ENCODE measurements at regions not wholly inside any gene's neighbourhood (a gene's known extent, or its start where the extent isn't known, plus 50 kb on each side); places are given as distances from the start of the nearest gene placed in this dataset.
"Not testable (repeated sequence)": the region's sequence is repeated elsewhere in the genome, so short reads cannot be mapped to it uniquely, and the experiment has no call there.

DNA sequence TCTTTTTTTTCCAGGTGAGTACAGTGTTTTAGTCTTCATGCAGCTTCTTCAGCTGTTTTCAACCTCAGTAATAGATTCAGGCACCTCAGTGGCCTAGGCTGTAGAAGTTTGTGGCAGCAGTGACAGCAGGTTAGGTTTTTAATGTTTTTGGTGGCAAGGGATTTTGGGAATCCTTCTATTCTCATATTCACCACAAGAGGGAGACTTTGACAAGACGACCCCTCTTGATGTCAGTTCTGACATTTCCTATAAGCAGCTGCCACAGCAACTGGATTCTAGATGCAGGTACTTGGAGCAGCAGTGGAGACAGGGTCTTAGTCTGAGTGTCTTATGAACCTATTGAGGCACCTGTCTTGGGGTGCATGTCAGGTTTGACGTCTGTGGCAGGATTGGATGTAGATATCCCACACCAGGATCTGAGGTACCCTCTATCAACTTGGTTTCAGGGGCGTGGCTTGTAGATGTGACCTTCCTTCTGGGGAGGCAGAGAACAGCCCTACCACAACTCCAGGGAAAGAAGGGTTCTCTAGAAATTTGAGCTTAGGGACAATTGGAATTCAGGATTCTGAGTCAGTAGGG, 1104.2 kb upstream of the TMPRSS15 start:
- FAIRE-seq (no peak), DNase-seq (ENCODE audit: low spot score) (no peak)

DNA sequence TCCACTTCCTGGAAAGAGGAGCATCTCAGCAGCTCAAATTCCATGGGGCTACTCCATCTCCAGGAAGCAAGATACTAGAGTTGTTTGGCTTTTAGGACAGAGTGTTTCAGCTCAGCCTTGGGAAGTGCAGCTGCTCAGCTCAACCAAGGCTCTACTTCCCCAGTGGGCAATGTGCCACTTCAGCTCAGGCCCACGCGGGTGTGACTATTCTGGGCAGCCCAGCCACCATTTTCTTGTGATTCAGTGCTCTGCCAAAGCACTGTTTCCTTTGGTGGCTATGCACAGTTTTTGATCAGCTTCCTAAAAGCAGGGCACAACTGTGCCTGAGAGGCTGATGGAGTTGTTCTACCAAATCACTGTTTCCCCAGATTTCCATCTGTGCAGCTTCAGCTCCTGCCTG, 1104.9 kb upstream of the TMPRSS15 start:
- FAIRE-seq (no peak), DNase-seq (ENCODE audit: low spot score) (no peak)

DNA sequence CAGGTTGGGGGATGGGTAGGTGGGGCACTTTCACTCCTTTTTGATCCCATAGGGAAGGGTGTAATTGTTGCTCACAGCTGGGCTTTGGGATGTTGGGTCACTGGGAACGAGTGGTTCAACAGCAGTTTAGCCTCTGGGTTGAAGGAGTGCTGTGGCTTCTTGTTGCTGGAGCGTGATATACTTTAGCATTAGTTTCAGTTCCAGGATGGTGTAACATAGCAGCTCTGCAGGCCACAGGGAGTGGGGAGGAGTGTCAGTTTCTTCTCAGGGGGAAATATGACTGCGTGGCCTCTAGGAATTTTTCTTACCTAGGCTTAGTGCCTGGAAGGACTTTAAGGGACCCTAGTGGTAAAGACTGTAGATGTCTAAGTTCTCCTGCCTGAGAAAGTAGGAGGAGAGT, 1105.3 kb upstream of the TMPRSS15 start:
- no peak for FAIRE-seq

DNA sequence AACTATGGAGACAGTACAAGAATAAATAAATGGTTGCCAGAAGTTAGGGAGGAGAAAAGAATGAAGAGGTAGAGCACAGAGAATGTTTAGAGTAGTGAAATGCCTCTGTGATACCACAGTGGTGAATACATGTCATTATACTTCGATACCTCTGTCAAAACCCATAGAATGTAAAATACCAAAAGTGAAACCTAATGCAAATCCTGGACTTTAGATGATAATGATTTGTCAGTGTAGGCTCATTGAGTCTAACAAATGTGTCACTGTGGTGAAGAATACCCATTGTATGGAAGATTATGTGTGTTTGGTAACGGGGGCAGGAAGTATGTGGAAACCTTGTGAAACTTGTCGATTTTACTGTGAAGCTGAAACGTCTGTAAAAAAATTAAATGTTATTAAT, 1106.5 kb upstream of the TMPRSS15 start:
- FAIRE-seq: no peak

More for the DNA sequence above, 1105.3 kb upstream of the TMPRSS15 start:
- no peak for DNase-seq (ENCODE audit: low spot score)

DNA sequence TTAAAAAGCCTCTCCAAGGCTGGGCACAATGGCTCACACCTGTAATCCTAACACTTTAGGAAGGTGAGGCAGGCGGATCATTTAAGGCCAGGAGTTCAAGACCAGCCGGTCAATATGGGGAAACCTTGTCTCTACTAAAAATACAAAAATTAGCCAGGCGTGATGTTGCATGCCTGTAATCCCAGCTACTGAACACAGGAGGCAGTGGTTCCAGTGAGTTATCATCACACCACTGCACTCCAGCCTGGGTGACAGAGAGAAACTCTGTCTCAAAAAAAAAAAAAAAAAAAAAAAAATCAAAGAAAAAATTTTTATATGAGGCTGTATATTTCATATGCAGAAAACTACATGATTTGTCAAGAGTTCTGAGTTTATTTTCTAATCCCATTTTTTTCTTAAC, 1107.1 kb upstream of the TMPRSS15 start:
- FAIRE-seq: no peak
- no peak for DNase-seq (ENCODE audit: low spot score)

More for the DNA sequence above, 1106.5 kb upstream of the TMPRSS15 start:
- DNase-seq (ENCODE audit: low spot score): no peak

DNA sequence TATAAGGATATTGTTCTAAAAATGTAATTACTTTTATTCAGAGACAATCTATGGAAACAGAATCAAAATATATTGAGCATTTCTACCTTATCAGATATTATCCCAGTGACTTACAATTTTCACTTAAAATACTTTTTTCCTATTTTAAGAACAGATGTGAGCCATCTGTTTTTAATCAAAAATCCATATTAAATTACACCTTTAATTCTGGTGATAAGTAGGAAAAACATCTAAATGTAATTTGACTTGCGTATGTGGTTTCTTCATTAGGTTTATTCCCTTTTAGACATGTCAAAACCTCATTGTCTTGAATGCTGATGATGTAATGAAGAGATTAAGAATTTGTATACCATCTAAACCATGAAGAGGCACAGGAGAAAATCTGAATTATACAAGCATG, 1118.8 kb upstream of the TMPRSS15 start:
- DNase-seq (ENCODE audit: low spot score) (no peak), FAIRE-seq (no peak)

DNA sequence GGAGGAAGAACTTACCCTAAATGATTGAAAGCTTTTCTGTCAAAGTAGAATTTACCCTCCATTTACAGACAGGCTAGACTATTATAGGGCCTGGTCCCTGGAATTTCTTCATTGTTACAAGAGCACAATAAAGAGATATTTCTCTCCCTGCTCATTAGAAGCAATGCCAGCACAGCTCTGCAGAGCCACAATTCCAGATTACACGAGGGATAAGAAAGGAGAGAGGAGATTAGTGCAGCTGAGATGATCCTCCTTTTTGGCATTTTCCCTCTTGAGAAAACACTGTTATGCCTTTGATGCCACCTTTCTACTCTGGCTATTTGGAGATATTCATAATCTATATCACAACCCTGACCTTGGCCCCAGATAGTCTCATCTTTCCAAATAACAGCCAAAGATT, 1119.5 kb upstream of the TMPRSS15 start:
- FAIRE-seq: no peak
- DNase-seq (ENCODE audit: low spot score): no peak

DNA sequence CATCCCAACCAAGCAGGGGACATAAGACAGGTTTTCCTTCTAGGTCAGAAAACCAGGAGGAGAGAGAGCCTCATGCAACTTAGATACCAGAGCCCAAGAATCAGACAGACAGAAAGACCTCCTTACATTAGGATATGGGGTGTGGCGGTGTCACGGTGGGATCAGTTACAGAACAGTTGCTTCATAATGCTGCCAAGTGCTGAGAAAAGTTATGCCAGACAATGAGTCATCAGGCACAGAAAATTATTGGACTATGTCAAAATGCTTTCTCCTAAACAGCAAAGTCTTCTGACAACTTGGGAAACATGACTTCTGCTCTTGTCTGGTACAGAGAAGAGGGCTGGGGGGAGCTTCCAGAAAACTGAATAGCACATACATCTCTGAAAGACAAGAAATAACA, 1120.2 kb upstream of the TMPRSS15 start:
- DNase-seq (ENCODE audit: low spot score) (no peak), FAIRE-seq (no peak)

DNA sequence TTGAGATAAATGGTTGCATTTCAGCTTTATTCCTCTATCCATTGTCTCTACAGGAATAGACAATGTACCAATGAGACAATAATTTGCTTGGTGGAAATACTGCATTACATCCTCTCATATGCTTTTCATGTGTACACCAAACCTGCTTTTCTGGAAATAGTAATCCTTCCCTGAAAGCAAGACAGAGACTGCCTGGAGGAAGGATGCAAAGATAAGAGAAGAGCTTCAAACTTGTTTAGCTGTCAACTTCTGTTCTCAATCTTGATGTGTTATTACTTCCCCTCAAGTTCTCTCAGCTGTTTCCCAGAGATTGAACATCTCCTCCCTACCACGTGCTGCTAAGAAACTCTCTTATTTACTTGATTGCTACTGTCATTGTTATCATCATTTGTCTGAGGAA, 1125.4 kb upstream of the TMPRSS15 start:
- DNase-seq (ENCODE audit: low spot score) (no peak), FAIRE-seq (no peak)

DNA sequence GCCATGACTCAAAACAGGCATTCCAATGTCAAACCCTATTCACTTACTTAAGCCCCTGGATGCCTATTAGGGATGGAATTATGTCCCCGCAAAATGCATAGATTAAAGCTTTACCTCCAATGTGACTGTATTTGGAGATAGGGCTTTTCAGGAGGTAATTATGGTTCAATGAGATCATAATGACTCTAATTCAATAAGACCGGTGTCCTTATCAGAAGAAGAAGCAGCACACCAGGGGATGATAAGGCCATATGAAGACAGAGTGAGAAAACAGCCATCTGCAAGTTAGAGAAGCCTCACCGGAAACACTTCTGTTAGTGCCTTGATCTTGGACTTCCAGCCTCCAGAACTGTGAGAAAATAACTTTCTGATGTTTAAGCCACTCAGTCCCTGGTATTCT, 1131.8 kb upstream of the TMPRSS15 start:
- DNase-seq (ENCODE audit: low spot score): no peak
- no peak for FAIRE-seq

DNA sequence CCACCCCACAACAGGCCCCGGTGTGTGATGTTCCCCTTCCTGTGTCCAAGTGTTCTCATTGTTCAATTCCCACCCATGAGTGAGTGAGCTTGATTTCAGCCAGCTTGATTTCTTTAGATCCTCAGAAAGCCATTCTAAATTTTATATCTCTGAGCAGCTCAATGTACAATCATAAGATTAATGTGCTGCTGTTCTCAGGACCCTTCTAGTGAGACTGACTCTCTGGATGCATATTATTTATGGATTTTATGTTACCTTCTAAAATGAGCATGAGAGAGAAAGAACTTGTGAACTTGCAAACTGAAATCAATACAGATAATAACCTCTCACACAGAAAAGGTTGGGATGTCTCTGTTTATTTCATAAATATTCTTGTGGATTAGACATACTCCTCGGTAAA, 1133.5 kb upstream of the TMPRSS15 start:
- FAIRE-seq: no peak
- DNase-seq (ENCODE audit: low spot score): no peak

DNA sequence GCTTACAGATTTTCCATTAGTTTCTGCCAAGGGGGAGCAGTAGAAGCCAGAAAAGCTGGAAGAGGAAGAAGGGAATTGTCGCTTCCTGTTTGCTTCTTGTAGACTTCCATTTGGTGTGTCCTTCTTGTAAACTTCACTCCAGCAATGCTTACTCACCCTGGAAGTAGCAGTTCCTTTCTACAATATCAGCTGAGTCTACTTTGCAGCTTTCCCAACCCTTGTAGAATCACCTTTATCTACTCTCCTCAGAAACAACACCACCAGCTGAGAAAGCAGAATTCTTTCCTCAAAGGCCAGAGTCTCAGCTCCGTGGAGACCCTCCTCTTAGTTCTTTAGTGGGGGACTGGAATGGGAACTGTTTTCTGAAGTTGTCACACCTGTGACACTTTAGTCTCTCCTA, 1136.7 kb upstream of the TMPRSS15 start:
- no peak for FAIRE-seq
- no peak for DNase-seq (ENCODE audit: low spot score)

DNA sequence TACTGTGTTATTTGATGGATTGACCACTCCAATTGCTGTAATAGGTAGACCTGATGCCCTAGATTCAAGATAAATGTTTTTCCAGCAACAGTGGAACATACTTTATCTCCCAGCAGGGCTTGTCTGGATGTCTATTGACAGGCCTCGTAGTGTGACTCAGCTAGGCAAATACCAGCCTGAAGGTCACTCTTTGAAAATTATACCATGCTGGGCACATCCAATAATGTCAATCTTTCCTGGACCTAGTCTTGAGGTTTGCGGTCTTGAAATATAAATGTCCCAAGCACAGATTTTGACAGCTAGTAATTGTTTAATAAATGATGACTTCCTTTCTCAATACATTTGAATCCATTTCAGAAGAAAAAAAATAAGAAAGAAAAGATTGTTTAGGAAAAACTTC, 1138.0 kb upstream of the TMPRSS15 start:
- DNase-seq (ENCODE audit: low spot score) (no peak), FAIRE-seq (no peak)

DNA sequence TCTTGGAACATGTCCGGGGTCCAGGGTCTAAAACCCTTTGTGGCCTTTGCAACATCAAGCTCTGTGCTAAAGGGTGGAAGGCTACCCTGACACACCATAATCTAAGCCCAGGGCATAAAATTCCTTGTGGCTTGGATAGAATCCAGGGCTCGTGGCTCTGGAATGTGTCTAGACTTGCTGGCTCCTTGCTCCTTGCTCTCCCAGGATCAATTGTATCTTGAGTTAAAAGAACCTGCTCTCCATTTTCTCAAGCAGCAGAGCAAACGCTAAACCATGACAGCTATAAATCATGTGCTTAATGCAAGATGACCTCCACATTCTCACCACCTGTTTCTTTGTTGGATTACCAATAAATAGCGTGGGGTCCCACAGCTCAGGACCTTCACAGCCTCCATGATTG, 1140.9 kb upstream of the TMPRSS15 start:
- FAIRE-seq; DNase-seq (ENCODE audit: low spot score): not testable (repeated sequence)

DNA sequence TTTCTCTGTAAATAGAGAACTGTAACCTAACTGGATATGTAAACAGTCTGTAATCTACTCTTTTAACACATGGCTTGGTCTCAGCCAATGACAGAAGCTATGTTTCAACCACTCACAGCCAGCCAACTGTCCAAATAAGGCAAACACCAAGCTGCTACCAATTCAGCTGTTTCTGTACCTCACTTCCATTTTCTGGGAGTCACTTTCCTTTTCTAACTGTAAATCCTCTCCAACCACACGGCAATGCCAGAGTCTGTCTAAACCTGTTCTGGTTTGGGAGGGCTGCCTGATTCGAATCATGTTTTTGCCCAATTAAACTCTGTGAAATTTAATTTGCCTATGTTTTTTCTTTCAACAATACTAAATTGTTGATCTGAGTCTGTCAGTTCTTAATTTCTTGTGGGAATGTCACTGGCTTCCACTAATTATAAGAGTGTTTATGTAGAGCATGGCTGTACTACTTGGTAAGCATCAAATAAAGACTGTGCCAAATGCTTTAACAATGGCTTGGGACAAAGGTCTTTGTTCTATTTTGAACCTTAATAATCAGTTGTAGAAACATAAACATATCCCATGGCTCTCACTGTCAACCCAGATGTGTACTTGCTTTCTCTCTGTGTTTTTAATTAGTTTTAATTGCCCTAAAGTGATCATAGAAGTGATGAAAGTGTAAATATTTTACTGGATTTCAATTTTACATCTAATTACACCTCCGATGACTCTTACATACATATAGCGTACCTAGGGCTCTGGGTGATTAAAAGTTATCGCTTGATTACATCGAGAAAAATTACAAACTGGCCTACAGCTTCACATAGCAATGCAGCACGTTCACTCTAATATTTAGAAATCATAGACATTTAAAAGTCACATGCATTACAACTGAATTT, 1144.6 kb upstream of the TMPRSS15 start:
- FAIRE-seq (no peak), DNase-seq (ENCODE audit: low spot score) (no peak)

DNA sequence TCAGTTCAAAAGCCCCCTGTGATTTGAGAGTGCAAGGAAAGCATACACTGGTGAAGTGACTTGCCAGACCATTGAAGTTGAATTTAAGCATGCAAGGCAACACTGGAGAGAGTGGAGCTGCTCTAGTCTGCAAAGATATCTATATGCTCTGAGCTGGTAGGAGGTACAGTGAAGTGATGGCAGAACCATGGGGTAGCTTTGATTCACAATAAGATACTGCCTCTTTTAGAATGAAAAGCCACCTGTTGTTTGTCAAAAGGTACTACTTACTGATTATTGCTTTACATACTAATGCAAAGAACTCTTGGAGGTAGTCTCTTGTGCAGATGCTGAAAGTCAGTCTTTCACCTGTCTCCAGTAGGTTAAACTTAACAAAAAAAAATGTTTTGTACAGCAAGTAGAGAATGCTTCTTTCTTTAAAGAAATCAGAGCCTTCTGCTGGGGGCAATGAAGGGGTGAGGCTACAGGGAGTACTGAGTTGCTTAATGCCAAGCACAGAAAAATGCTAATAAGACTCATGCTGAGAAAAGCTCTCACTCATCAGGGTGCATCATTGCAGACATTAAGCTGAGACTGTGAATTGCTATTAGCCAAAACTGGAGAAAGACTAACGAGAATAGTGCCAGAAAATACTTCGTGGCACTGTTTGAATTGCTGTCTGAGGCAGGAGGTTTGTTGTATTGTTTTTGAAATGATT, 1150.5 kb upstream of the TMPRSS15 start:
- DNase-seq (ENCODE audit: low spot score) (no peak), FAIRE-seq (no peak)

DNA sequence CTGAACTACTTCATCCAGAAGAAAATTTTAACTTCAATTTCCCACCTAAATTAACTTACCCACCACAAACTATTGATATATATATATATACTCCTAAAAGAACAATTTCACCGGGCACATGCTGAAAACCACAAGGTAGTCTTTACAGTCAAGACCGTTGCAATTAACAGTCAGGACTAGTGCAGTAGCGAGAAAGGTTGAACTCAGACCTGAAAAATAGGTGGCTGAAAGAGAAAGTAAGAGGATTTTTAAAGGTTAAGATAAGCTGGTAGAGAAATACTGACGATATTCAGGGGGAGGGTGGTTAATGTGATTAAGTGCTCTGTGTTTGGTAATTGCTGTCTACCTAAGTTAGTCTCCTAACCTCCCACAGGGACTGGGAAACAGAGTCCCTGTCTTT, 1153.5 kb upstream of the TMPRSS15 start:
- DNase-seq (ENCODE audit: low spot score): no peak
- FAIRE-seq: no peak

DNA sequence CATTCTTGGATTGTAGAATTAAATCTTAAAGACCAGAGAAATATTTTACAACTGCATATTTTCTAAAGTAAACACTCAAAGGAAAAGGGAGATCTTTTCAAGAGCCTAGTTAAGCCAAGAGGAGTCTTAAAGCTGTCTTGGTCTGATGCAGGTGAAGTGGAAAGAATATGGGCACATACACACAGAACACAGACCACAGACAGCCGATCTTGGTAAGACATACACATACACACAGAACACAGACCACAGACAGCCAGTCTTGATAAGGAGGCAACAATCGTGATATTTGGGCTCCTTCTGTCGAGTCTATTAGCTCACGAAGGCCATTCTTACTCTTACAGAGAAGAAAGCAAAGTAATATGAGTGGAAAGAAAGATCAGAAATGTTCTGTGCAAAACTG, 1153.9 kb upstream of the TMPRSS15 start:
- DNase-seq (ENCODE audit: low spot score) (no peak), FAIRE-seq (no peak)

DNA sequence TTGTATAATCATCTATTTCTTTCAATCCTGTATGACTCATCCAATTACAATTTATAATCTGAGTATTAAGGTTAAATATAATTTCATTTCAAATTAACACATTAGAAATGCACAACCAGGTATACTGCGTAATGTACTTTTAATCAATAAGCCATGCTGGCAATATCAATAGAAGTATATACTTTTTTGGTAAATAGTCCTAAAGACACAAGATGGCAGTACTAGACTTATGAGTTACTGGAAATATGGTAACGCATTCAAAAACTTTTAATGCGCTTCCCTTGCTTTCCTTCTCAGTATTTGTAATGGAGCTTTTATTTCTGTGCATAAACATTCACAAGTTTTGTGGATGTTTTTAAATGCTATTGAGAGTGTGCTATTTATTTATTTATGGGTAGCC, 1162.0 kb upstream of the TMPRSS15 start:
- FAIRE-seq: no peak
- no peak for DNase-seq (ENCODE audit: low spot score)

DNA sequence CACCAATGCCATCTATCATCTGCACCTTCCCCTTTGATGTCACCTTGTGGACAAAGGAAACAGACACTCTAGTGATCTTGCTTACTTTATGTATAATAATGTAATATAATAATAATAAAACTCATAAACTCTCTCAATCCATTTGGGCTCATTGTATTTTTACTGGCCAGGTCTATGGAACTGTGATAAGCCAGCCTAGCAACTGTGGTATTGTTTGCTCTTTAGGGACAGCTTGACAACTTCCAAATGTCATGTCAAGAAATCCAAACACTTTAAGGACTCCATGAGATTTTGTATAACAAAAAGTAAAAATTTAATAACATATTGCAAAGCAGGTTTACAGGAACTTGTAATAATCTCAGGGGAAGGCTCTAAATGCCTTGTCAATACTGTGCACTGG, 1163.4 kb upstream of the TMPRSS15 start:
- no peak for FAIRE-seq
- no peak for DNase-seq (ENCODE audit: low spot score)

DNA sequence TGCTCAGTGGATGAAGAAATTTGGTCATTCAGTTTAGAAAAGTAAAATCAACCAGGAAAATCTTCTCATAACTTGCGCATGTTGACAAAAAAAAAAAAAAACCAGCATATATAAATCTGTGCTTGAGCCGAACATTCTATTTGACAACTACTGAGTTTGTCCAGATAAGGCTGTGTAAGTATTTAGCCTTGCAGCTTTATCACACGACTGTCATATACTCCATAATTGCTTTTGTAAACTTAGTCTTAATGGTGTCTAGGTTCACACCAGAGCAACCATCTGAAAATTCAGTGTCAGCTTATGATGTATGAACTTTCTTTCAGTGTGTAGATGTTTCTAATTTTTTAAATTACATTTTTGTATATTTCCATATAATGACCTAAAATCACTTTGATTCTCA, 1173.8 kb upstream of the TMPRSS15 start:
- no peak for DNase-seq (ENCODE audit: low spot score)
- no peak for FAIRE-seq

DNA sequence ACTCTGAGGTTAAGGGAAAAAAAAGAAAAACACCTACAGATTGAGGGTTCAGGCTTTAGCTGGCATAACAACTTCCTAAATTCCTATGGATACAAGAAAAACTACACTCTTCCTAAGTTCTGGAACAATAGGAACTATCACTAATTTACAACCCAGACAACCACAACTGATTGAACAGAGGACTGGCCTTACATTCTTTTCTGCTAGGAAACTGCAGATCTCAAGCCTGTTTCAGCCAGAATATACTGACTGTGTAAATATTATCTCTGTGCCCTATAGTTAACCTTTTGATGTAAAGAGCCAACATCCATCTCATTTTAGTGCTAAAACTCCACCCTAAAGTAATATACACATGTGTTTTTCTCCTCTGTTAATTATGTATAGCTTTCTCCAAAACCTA, 1186.5 kb upstream of the TMPRSS15 start:
- FAIRE-seq (no peak), DNase-seq (ENCODE audit: low spot score) (no peak)

Measured in RCC 7860 (cell line).